GM12878 (cell line): ENCODE measurements at regions not wholly inside any gene's neighbourhood (a gene's known extent, or its start where the extent isn't known, plus 50 kb on each side); places are given as distances from the start of the nearest gene placed in this dataset.

ENCODE experiments used
- ATAC-seq: fragments of 200-7000 bp; cut with Tn5 transposase; 3 replicates; pipeline ENCODE4 v1.9.1; 2020; ENCODE audit warnings: mild to moderate bottlenecking, moderate library complexity
- BruUV-seq: library from RNA; stranded (reverse); fragments of 400-500 nt; replicated peaks from 2 replicates; lab custom pipeline; 2021; lab: Mats Ljungman, UMichigan
- CTCF ChIA-PET: fragments of 300-600 bp; sonication (Branson Sonifier 250); formaldehyde crosslinking; extraction: SDS; loops from one replicate; lab custom pipeline; 2021; ENCODE audit warnings: inconsistent platforms; lab: Yijun Ruan, JAX
- POLR2A ChIA-PET: fragments of 350-600 bp; formaldehyde crosslinking; extraction: SDS; loops from one replicate; lab custom pipeline; 2021; ENCODE audit warnings: inconsistent platforms; lab: Charles Lee
- RAD21 ChIA-PET: fragments of 300-600 bp; sonication (Branson Sonifier 250); formaldehyde crosslinking; loops from one replicate; lab custom pipeline; 2023; ENCODE audit warnings: antibody characterized with exemption; ENCODE audit not compliant: unreplicated experiment; lab: Charles Lee
- SMC1A ChIA-PET: fragments of 300-600 bp; sonication (Branson Sonifier 250); formaldehyde crosslinking; loops from one replicate; lab custom pipeline; 2023; ENCODE audit not compliant: unreplicated experiment, uncharacterized antibody; lab: Charles Lee
- DNase-seq: peaks from one replicate; pipeline ENCODE4 v3.0.0-alpha.2; 2011; ENCODE audit warnings: low read depth, low spot score
- FAIRE-seq: peaks from 3 replicates; lab custom pipeline; 2011; peaks lifted over from hg19 to GRCh38; lab: Jason Lieb, UNC
- H2AFZ ChIP-seq: 2 replicates; pipeline ENCODE4 v1.6.0; 2011; ENCODE audit warnings: low read depth, low read length, control low read depth; ENCODE audit not compliant: control insufficient read depth
- H3K27ac ChIP-seq: 2 replicates; pipeline ENCODE4 v1.5.1; 2011; ENCODE audit warnings: control low read depth; ENCODE audit not compliant: control insufficient read depth, insufficient read depth
- H3K27me3 ChIP-seq, 2 experiments: replicated peaks in 1 of 2; 2 replicates each; pipeline versions ENCODE4 v1.6.0 to v1.6.1; 2011; ENCODE audit warnings: low read length in 1 of 2; ENCODE audit not compliant: control insufficient read depth in 2 of 2, insufficient read depth in 2 of 2
- H3K36me3 ChIP-seq, 2 experiments: 2 replicates each; pipeline ENCODE4 v1.5.1; 2011; ENCODE audit warnings: low read length in 1 of 2; ENCODE audit not compliant: control insufficient read depth in 2 of 2, insufficient read depth in 2 of 2
- H3K4me1 ChIP-seq: 2 replicates; pipeline ENCODE4 v1.6.1; 2011; ENCODE audit warnings: mild to moderate bottlenecking, low read length, moderate library complexity, mixed read lengths; ENCODE audit not compliant: control insufficient read depth, insufficient read depth
- H3K4me2 ChIP-seq: 2 replicates; pipeline ENCODE4 v1.6.0; 2011; ENCODE audit warnings: control low read depth; ENCODE audit not compliant: control insufficient read depth, insufficient read depth
- H3K4me3 ChIP-seq: fragments of 200-600 bp; sonication (generic); 2 replicates; pipeline ENCODE4 v1.5.1; 2016
- H3K79me2 ChIP-seq: 2 replicates; pipeline ENCODE4 v1.6.0; 2011; ENCODE audit warnings: low read length; ENCODE audit not compliant: control insufficient read depth, insufficient read depth
- H3K9ac ChIP-seq: 2 replicates; pipeline ENCODE4 v1.8.0; 2011; ENCODE audit warnings: low read length, control low read depth, mixed read lengths; ENCODE audit not compliant: control insufficient read depth, insufficient read depth
- H3K9me3 ChIP-seq: replicated peaks from 3 replicates; pipeline ENCODE4 v1.5.1; 2011; ENCODE audit warnings: mild to moderate bottlenecking, low read length; ENCODE audit not compliant: control insufficient read depth, insufficient read depth
- H4K20me1 ChIP-seq: 2 replicates; pipeline ENCODE4 v1.6.0; 2011; ENCODE audit not compliant: control insufficient read depth, insufficient read depth
- ASH2L ChIP-seq: fragments of 300-600, 200-600 bp; sonication (generic); IDR thresholded peaks from 2 replicates; pipeline ENCODE4 v1.6.1; 2017; ENCODE audit warnings: low read depth, mild to moderate bottlenecking, borderline replicate concordance
- BCLAF1 ChIP-seq: fragments of 450-650 bp; IDR thresholded peaks from 2 replicates; pipeline ENCODE4 v1.6.1; 2017; ENCODE audit warnings: antibody characterized with exemption, mild to moderate bottlenecking, moderate library complexity
- BRCA1 ChIP-seq: IDR thresholded peaks from 2 replicates; pipeline ENCODE4 v1.6.1; 2011; ENCODE audit warnings: low read depth, low read length, improper control_type of control experiment
- CBFB ChIP-seq: IDR thresholded peaks from 2 replicates; pipeline ENCODE4 v1.6.1; 2016; ENCODE audit warnings: antibody characterized with exemption, low read depth
- CHD4 ChIP-seq: fragments of 200-600 bp; sonication (generic); IDR thresholded peaks from 2 replicates; pipeline ENCODE4 v1.6.1; 2016; ENCODE audit warnings: mild to moderate bottlenecking
- FOXK2 ChIP-seq: fragments of 450-650 bp; IDR thresholded peaks from 2 replicates; pipeline ENCODE4 v1.6.1; 2017; ENCODE audit warnings: mild to moderate bottlenecking, moderate library complexity
- MEF2B ChIP-seq: fragments of 450-650 bp; IDR thresholded peaks from 2 replicates; pipeline ENCODE4 v1.6.1; 2018; ENCODE audit warnings: mild to moderate bottlenecking, moderate library complexity; ENCODE audit not compliant: partially characterized antibody, poor library complexity, severe bottlenecking
- NFYA ChIP-seq: IDR thresholded peaks from 2 replicates; pipeline ENCODE4 v1.6.1; 2011; ENCODE audit warnings: low read depth, mild to moderate bottlenecking, low read length, improper control_type of control experiment, borderline replicate concordance
- NR2C1 ChIP-seq: fragments of 450-650 bp; IDR thresholded peaks from 2 replicates; pipeline ENCODE4 v1.6.1; 2017; ENCODE audit warnings: antibody characterized with exemption, mild to moderate bottlenecking, moderate library complexity
- NR2F1 ChIP-seq: fragments of 450-650 bp; conservative IDR thresholded peaks from 2 replicates; pipeline ENCODE4 v1.6.1; 2017; ENCODE audit warnings: mild to moderate bottlenecking
- SMARCA5 ChIP-seq: fragments of 450-650 bp; IDR thresholded peaks from 2 replicates; pipeline ENCODE4 v1.6.1; 2017; ENCODE audit warnings: mild to moderate bottlenecking
- SMC3 ChIP-seq: IDR thresholded peaks from 2 replicates; pipeline ENCODE4 v1.6.1; 2011; ENCODE audit warnings: low read length, improper control_type of control experiment, borderline replicate concordance
- ZNF217 ChIP-seq: fragments of 450-650 bp; IDR thresholded peaks from 2 replicates; pipeline ENCODE4 v1.6.1; 2017; ENCODE audit warnings: antibody characterized with exemption, mild to moderate bottlenecking
- WGBS: methylation state at CpG from one replicate; pipeline ENCODE4 v1.1.6; 2016; ENCODE audit warnings: low lambda C conversion rate; ENCODE audit not compliant: insufficient replicate concordance, insufficient coverage; ENCODE audit errors: missing lambda C conversion rate; 5-methylcytosine and 5-hydroxymethylcytosine counted together
- in situ Hi-C: fragments of 300-500 bp; cut with MboI; formaldehyde crosslinking; loops from 9 replicates; pipeline ENCODE4 v1.14.3; 2018; ENCODE audit warnings: mixed read lengths
- intact Hi-C: fragments of 100-400 bp; cut with micrococcal nuclease; formaldehyde crosslinking; loops from one replicate; pipeline ENCODE4 v1.14.2; 2022; ENCODE audit not compliant: unreplicated experiment
- TF ChIP-seq, protein P1 (sequence below): fragments of 450-650 bp; IDR thresholded peaks from 2 replicates; pipeline ENCODE4 v1.6.1; 2016; ENCODE audit warnings: mild to moderate bottlenecking

- in situ Hi-C loops: no loop called here
- Histone ChIP-seq H3K4me3 (no peak overlapping the region), H3K27me3 (no peaks in the 10 kb centered on the region), H3K36me3 (no peaks in the 10 kb centered on the region), H2AFZ (no peak overlapping the region), H3K27ac (no peak overlapping the region), H3K4me2 (no peak overlapping the region), H3K79me2 (no peaks in the 10 kb centered on the region), H4K20me1 (no peaks in the 10 kb centered on the region), H3K4me1 (no peaks in the 10 kb centered on the region), H3K9me3 (no peaks in the 10 kb centered on the region), H3K9ac (no peak overlapping the region)
- DNase-seq (no peak), FAIRE-seq (no peak), ATAC-seq (peak; percentile 49)
- ChIA-PET POLR2A (no interaction called here), RAD21 (no interaction called here), CTCF (no interaction called here), SMC1A (interaction anchor here (1.0 kb wide), 1 partner anchor 37 kb away, joined by 4 read pairs; no protein-coding TSS in a partner anchor)
- no TSS peak for BruUV-seq
- TF ChIP-seq BRCA1: no peak
- TF ChIP-seq ZNF217: no peak
- no peak for TF ChIP-seq ASH2L
- no peak for TF ChIP-seq NR2F1
- no peak for TF ChIP-seq SMARCA5
- no peak for TF ChIP-seq NR2C1
- TF ChIP-seq NFYA: no peak
- TF ChIP-seq, protein P1, sequence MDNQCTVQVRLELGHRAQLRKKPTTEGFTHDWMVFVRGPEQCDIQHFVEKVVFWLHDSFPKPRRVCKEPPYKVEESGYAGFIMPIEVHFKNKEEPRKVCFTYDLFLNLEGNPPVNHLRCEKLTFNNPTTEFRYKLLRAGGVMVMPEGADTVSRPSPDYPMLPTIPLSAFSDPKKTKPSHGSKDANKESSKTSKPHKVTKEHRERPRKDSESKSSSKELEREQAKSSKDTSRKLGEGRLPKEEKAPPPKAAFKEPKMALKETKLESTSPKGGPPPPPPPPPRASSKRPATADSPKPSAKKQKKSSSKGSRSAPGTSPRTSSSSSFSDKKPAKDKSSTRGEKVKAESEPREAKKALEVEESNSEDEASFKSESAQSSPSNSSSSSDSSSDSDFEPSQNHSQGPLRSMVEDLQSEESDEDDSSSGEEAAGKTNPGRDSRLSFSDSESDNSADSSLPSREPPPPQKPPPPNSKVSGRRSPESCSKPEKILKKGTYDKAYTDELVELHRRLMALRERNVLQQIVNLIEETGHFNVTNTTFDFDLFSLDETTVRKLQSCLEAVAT: no peak
- TF ChIP-seq FOXK2: no peak
- TF ChIP-seq SMC3: no peak
- no peak for TF ChIP-seq CHD4
- no peak for TF ChIP-seq BCLAF1
- TF ChIP-seq MEF2B: no peak
- TF ChIP-seq CBFB: no peak
- intact Hi-C loops: no loop called here
- 0% methylated on average over 1 of the region's 1 CpG for WGBS
Observed at GRCh38 chr4:171265190-171265818, 547.9 kb upstream of the GALNTL6 start.
